ENCODE measurements at regions not wholly inside any gene's neighbourhood (a gene's known extent, or its start where the extent isn't known, plus 50 kb on each side); places are given as distances from the start of the nearest gene placed in this dataset.

DNA sequence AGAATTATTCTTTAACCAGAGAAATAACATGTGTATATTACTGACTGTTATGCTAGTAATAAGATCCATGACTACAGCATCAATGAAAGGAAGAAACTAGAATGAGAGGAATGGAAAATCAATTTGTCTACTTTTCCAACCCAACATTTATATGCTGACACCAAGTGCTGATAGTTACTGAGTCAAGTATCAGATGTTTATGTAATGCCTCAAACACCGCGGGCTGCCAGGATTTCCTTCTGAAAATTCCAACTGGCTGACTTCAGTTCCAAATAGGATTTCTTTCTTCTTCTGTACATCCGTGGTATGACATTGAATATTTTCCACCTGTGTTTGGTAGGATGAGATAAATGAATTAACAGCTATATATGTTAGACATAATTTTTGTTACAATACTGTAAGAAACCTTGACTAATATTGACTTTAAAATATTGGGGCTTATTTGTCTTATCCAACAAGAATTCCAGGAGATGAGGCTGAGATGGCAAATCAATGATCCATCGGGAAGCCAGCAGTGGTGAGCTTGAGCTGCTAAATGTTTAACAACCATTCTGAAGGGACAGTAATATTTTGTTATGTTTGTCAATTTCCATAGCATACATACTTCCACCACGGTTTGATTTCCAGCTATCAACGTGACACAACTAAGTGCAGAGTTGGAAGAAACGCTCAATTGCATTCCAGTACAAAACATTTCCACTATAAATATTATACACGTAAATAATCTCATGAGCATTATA lies 435.2 kb upstream of the AUTS2 start:
- no peak for DNase-seq (ENCODE audit: extremely low spot score, unreplicated experiment)
- no peak overlapping the region for H3K4me3 Mint-ChIP-seq
- TF ChIP-seq, protein P1, sequence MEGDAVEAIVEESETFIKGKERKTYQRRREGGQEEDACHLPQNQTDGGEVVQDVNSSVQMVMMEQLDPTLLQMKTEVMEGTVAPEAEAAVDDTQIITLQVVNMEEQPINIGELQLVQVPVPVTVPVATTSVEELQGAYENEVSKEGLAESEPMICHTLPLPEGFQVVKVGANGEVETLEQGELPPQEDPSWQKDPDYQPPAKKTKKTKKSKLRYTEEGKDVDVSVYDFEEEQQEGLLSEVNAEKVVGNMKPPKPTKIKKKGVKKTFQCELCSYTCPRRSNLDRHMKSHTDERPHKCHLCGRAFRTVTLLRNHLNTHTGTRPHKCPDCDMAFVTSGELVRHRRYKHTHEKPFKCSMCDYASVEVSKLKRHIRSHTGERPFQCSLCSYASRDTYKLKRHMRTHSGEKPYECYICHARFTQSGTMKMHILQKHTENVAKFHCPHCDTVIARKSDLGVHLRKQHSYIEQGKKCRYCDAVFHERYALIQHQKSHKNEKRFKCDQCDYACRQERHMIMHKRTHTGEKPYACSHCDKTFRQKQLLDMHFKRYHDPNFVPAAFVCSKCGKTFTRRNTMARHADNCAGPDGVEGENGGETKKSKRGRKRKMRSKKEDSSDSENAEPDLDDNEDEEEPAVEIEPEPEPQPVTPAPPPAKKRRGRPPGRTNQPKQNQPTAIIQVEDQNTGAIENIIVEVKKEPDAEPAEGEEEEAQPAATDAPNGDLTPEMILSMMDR (conservative IDR thresholded peaks at IDR 0.05) = no peak
- H3K27me3 Mint-ChIP-seq = no peaks in the 10 kb centered on the region
- H3K27ac Mint-ChIP-seq = no peak overlapping the region
- H3K4me1 Mint-ChIP-seq (ENCODE audit: unreplicated experiment) = peaks cover 4% of the 10 kb centered on the region
- H3K36me3 Mint-ChIP-seq = no peaks in the 10 kb centered on the region
- peaks cover 5% of the 10 kb centered on the region for H3K9me3 Mint-ChIP-seq

DNA sequence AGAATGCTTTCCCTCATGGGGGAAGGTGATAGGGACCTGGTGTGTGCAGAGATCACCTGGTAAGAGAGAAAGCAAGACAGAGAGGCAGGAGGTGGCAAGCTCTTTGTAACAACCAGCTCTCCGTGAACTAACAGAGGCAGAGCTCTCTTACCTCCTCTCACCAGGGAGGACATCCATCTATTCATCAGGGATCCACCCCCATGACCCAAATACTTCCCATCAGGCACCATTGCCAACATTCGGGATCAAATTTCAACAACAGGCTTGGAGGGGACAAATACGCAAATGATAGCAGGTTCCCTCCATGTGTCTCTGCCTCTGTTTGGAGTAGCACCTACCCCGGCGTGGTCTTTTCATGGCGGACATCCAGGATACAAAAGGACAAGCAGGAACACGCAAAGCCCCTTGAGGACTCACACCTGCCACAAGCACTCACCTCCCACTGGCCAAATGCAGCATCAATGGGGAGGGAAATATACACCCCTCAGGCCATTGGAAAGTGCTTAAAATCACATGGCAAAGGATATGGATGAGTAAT lies 431.2 kb upstream of the AUTS2 start:
- H3K4me3 Mint-ChIP-seq = no peak overlapping the region
- no peak for DNase-seq (ENCODE audit: extremely low spot score, unreplicated experiment)
- H3K36me3 Mint-ChIP-seq = no peaks in the 10 kb centered on the region
- H3K4me1 Mint-ChIP-seq (ENCODE audit: unreplicated experiment) = peaks cover 4% of the 10 kb centered on the region
- TF ChIP-seq, protein P1 (conservative IDR thresholded peaks at IDR 0.05) = no peak
- H3K27me3 Mint-ChIP-seq = peaks cover 8% of the 10 kb centered on the region
- no peaks in the 10 kb centered on the region for H3K9me3 Mint-ChIP-seq
- no peak overlapping the region for H3K27ac Mint-ChIP-seq

- no peak for DNase-seq (ENCODE audit: extremely low spot score, unreplicated experiment)
- H3K27ac Mint-ChIP-seq = no peak overlapping the region
- TF ChIP-seq, protein P1 (conservative IDR thresholded peaks at IDR 0.05) = no peak
- peaks cover 11% of the 10 kb centered on the region for H3K4me1 Mint-ChIP-seq (ENCODE audit: unreplicated experiment)
- no peak overlapping the region for H3K4me3 Mint-ChIP-seq
- peaks cover 8% of the 10 kb centered on the region for H3K27me3 Mint-ChIP-seq
- no peaks in the 10 kb centered on the region for H3K9me3 Mint-ChIP-seq
- no peaks in the 10 kb centered on the region for H3K36me3 Mint-ChIP-seq
Observed at GRCh38 chr7:69169386-69169785, 428.9 kb upstream of the AUTS2 start.

DNA sequence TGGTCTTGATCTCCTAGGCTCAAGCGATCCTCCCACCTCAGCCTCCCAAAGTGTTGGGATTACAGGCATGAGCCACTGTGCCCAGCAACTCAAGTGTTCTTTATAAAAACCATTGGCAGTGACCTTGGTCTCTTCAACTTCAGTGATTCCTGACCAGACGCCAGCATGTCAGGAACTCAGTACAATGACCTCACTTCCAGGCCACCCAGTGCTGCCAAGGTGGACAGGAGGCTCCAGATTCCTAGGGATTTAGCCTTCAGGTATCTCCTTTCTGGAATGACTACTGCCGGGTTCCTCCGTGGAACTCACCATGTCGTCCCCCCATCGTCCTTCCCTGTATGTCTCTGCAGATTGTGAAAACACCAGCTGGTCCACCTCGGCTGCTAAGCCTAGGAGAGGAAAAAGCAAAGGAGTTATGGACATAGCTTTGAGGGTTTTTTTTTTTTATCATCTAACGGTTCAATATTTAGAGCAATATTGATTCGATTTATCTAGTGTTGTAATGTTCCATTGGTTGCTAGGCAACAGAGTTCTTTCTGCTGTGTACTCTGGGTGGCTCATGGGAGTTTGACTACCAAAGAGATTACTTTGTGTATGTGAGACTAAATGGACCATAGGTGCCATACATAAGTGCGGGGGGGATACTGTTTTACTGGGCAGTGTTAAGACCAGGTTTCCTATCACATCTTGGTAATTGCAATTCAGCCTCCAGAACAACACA lies 425.8 kb upstream of the AUTS2 start:
- no peak for DNase-seq (ENCODE audit: extremely low spot score, unreplicated experiment)
- no peak overlapping the region for H3K27ac Mint-ChIP-seq
- peaks cover 10% of the 10 kb centered on the region for H3K27me3 Mint-ChIP-seq
- H3K4me1 Mint-ChIP-seq (ENCODE audit: unreplicated experiment) = peaks cover 14% of the 10 kb centered on the region
- H3K36me3 Mint-ChIP-seq = no peaks in the 10 kb centered on the region
- TF ChIP-seq, protein P1 (conservative IDR thresholded peaks at IDR 0.05) = no peak
- H3K9me3 Mint-ChIP-seq = peaks cover 5% of the 10 kb centered on the region
- H3K4me3 Mint-ChIP-seq = no peak overlapping the region

GRCh38 chr7:69173341-69173740 lies 424.9 kb upstream of the AUTS2 start:
- Mint-ChIP-seq H3K9me3 (peaks cover 5% of the 10 kb centered on the region), H3K4me1 (ENCODE audit: unreplicated experiment) (peaks cover 21% of the 10 kb centered on the region), H3K27ac (no peak overlapping the region), H3K36me3 (no peaks in the 10 kb centered on the region), H3K4me3 (no peak overlapping the region), H3K27me3 (peaks cover 12% of the 10 kb centered on the region)
- DNase-seq (ENCODE audit: extremely low spot score, unreplicated experiment) = no peak
- TF ChIP-seq, protein P1 (conservative IDR thresholded peaks at IDR 0.05) = no peak

Data from type B pancreatic cell (in vitro differentiated cells).